ENCODE measurements at regions not wholly inside any gene's neighbourhood (a gene's known extent, or its start where the extent isn't known, plus 50 kb on each side); places are given as distances from the start of the nearest gene placed in this dataset.

- H3K27ac ChIP-seq (ENCODE audit: low read depth in 1 of 2, low read length in 2 of 2): no peak overlapping the region
- no peaks in the 10 kb centered on the region for H3K36me3 ChIP-seq (ENCODE audit: control insufficient read depth in 4 of 4, insufficient read depth in 3 of 4, low read depth in 1 of 4, low read length in 3 of 4)
- WGBS: 96% methylated on average over 1 of the region's 1 CpG
- H3K4me1 ChIP-seq (ENCODE audit: control insufficient read depth in 4 of 4, insufficient read depth in 4 of 4, low read length in 3 of 4): no peaks in the 10 kb centered on the region
- TF ChIP-seq, protein P1, sequence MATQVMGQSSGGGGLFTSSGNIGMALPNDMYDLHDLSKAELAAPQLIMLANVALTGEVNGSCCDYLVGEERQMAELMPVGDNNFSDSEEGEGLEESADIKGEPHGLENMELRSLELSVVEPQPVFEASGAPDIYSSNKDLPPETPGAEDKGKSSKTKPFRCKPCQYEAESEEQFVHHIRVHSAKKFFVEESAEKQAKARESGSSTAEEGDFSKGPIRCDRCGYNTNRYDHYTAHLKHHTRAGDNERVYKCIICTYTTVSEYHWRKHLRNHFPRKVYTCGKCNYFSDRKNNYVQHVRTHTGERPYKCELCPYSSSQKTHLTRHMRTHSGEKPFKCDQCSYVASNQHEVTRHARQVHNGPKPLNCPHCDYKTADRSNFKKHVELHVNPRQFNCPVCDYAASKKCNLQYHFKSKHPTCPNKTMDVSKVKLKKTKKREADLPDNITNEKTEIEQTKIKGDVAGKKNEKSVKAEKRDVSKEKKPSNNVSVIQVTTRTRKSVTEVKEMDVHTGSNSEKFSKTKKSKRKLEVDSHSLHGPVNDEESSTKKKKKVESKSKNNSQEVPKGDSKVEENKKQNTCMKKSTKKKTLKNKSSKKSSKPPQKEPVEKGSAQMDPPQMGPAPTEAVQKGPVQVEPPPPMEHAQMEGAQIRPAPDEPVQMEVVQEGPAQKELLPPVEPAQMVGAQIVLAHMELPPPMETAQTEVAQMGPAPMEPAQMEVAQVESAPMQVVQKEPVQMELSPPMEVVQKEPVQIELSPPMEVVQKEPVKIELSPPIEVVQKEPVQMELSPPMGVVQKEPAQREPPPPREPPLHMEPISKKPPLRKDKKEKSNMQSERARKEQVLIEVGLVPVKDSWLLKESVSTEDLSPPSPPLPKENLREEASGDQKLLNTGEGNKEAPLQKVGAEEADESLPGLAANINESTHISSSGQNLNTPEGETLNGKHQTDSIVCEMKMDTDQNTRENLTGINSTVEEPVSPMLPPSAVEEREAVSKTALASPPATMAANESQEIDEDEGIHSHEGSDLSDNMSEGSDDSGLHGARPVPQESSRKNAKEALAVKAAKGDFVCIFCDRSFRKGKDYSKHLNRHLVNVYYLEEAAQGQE (IDR thresholded peaks at IDR 0.05): no peak
- TF ChIP-seq FOXA2 (IDR thresholded peaks at IDR 0.05) (no peak), FOXA1 (IDR thresholded peaks at IDR 0.05) (no peak), ATF3 (IDR thresholded peaks at IDR 0.05) (no peak), RXRA (IDR thresholded peaks at IDR 0.05) (no peak), YY1 (IDR thresholded peaks at IDR 0.05) (no peak), EGR1 (IDR thresholded peaks at IDR 0.05; ENCODE audit: low read depth in 2 of 2) (no peak), NR2F2 (IDR thresholded peaks at IDR 0.05) (no peak), RAD21 (IDR thresholded peaks at IDR 0.05) (no peak), SP1 (IDR thresholded peaks at IDR 0.05) (no peak), TAF1 (conservative IDR thresholded peaks at IDR 0.05) (no peak), JUND (IDR thresholded peaks at IDR 0.05) (no peak), HNF4G (IDR thresholded peaks at IDR 0.05) (no peak), HNF4A (conservative IDR thresholded peaks at IDR 0.05) (no peak), GABPA (IDR thresholded peaks at IDR 0.05 in 1 of 2, conservative IDR thresholded peaks at IDR 0.05 in 1 of 2) (no peak)
- TF ChIP-seq, protein P2, sequence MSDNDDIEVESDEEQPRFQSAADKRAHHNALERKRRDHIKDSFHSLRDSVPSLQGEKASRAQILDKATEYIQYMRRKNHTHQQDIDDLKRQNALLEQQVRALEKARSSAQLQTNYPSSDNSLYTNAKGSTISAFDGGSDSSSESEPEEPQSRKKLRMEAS (IDR thresholded peaks at IDR 0.05): no peak
- TF ChIP-seq, protein P3, sequence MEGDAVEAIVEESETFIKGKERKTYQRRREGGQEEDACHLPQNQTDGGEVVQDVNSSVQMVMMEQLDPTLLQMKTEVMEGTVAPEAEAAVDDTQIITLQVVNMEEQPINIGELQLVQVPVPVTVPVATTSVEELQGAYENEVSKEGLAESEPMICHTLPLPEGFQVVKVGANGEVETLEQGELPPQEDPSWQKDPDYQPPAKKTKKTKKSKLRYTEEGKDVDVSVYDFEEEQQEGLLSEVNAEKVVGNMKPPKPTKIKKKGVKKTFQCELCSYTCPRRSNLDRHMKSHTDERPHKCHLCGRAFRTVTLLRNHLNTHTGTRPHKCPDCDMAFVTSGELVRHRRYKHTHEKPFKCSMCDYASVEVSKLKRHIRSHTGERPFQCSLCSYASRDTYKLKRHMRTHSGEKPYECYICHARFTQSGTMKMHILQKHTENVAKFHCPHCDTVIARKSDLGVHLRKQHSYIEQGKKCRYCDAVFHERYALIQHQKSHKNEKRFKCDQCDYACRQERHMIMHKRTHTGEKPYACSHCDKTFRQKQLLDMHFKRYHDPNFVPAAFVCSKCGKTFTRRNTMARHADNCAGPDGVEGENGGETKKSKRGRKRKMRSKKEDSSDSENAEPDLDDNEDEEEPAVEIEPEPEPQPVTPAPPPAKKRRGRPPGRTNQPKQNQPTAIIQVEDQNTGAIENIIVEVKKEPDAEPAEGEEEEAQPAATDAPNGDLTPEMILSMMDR (IDR thresholded peaks at IDR 0.05; ENCODE audit: low read depth, low read length, missing input control): no peak
- TF ChIP-seq, protein P4, sequence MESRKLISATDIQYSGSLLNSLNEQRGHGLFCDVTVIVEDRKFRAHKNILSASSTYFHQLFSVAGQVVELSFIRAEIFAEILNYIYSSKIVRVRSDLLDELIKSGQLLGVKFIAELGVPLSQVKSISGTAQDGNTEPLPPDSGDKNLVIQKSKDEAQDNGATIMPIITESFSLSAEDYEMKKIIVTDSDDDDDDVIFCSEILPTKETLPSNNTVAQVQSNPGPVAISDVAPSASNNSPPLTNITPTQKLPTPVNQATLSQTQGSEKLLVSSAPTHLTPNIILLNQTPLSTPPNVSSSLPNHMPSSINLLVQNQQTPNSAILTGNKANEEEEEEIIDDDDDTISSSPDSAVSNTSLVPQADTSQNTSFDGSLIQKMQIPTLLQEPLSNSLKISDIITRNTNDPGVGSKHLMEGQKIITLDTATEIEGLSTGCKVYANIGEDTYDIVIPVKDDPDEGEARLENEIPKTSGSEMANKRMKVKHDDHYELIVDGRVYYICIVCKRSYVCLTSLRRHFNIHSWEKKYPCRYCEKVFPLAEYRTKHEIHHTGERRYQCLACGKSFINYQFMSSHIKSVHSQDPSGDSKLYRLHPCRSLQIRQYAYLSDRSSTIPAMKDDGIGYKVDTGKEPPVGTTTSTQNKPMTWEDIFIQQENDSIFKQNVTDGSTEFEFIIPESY (IDR thresholded peaks at IDR 0.05): no peak
- no peak overlapping the region for H3K9ac ChIP-seq (ENCODE audit: low read depth in 1 of 2, low read length in 2 of 2)
- no peak for DNase-seq (ENCODE audit: low spot score)
- no peaks in the 10 kb centered on the region for H3K9me3 ChIP-seq (ENCODE audit: control insufficient read depth in 4 of 4, low read length in 3 of 4)
- no peaks in the 10 kb centered on the region for H3K27me3 ChIP-seq (ENCODE audit: control insufficient read depth in 4 of 4, insufficient read depth in 4 of 4, low read length in 3 of 4)
- no peak overlapping the region for H3K4me3 ChIP-seq (ENCODE audit: low read depth in 1 of 3, low read length in 3 of 3)
Observed at GRCh38 chr3:152173627-152174026, 95.1 kb upstream of the MBNL1 start.
